ENCODE measurements at regions not wholly inside any gene's neighbourhood (a gene's known extent, or its start where the extent isn't known, plus 50 kb on each side); places are given as distances from the start of the nearest gene placed in this dataset.

GRCh38 chr3:55331524-55331923, 155.6 kb downstream of the WNT5A start:
- TF ChIP-seq CTCF (IDR thresholded peaks at IDR 0.05), result no peak
- no peak for TF ChIP-seq POLR2A (IDR thresholded peaks at IDR 0.05)
